K562 (cell line): ENCODE measurements at regions not wholly inside any gene's neighbourhood (a gene's known extent, or its start where the extent isn't known, plus 50 kb on each side); places are given as distances from the start of the nearest gene placed in this dataset.

Source experiments
- ATAC-seq: fragments of 200-7000 bp; cut with Tn5 transposase; 3 replicates; pipeline ENCODE4 v1.9.1; 2020; ENCODE audit warnings: moderate library complexity
- BruUV-seq: library from RNA; stranded (reverse); fragments of 400-500 nt; replicated peaks from 2 replicates; lab custom pipeline; 2021; lab: Mats Ljungman, UMichigan
- CTCF ChIA-PET: fragments of 300-600 bp; formaldehyde crosslinking; extraction: SDS; loops from one replicate; lab custom pipeline; 2021; ENCODE audit warnings: low intra/inter-chr PET ratio; lab: Yijun Ruan, JAX
- POLR2A ChIA-PET: fragments of 300-600, 350-650 bp; sonication (Branson Sonifier 250); formaldehyde crosslinking; extraction: SDS; loops from one replicate; lab custom pipeline; 2021; ENCODE audit warnings: antibody characterized with exemption, inconsistent platforms; lab: Yijun Ruan, JAX
- DNase-seq, 4 experiments: peaks; one replicate each; pipeline versions ENCODE4 v3.0.0 to v3.0.0-alpha.2; 2011 to 2018; ENCODE audit warnings: low spot score in 3 of 4, mixed read lengths in 3 of 4; ENCODE audit errors: extremely low read depth in 1 of 4
- FAIRE-seq: peaks from 2 replicates; lab custom pipeline; 2011; peaks lifted over from hg19 to GRCh38; lab: Jason Lieb, UNC
- H2AFZ ChIP-seq: 2 replicates; pipeline ENCODE4 v1.6.0; 2011; ENCODE audit warnings: low read depth, low read length, control low read depth, inconsistent platforms
- H3K27ac ChIP-seq: fragments of 200-600 bp; 3 replicates; pipeline ENCODE4 v1.8.0; 2011; ENCODE audit warnings: low read depth, mild to moderate bottlenecking, control low read depth, inconsistent platforms, low read length, moderate library complexity, mixed read lengths; ENCODE audit errors: extremely low read depth
- H3K27me3 ChIP-seq, 2 experiments: fragments of 300-600 bp in 1 of 2; 2 replicates in 1 of 2; 3 replicates in 1 of 2; pipeline versions ENCODE4 v1.6.0 to v1.8.0; 2011; ENCODE audit warnings: inconsistent platforms in 2 of 2, low read length in 2 of 2, mild to moderate bottlenecking in 1 of 2, mixed read lengths in 1 of 2, moderate library complexity in 1 of 2; ENCODE audit not compliant: control insufficient read depth in 2 of 2, insufficient read depth in 2 of 2
- H3K36me3 ChIP-seq: fragments of 300-600 bp; 3 replicates; pipeline ENCODE4 v1.8.0; 2011; ENCODE audit warnings: mild to moderate bottlenecking, low read length, inconsistent platforms; ENCODE audit not compliant: control insufficient read depth, insufficient read depth
- H3K4me1 ChIP-seq, 2 experiments: fragments of 200-600 bp in 1 of 2; replicated peaks in 1 of 2; 2 replicates in 1 of 2; 3 replicates in 1 of 2; pipeline versions ENCODE4 v1.5.1 to v1.8.0; 2011; ENCODE audit warnings: inconsistent platforms in 2 of 2, low read length in 2 of 2, mild to moderate bottlenecking in 1 of 2, mixed read lengths in 1 of 2, moderate library complexity in 1 of 2; ENCODE audit not compliant: control insufficient read depth in 2 of 2, insufficient read depth in 2 of 2
- H3K4me2 ChIP-seq: 2 replicates; pipeline ENCODE4 v1.6.1; 2011; ENCODE audit warnings: low read length, control low read depth, inconsistent platforms, mixed read lengths; ENCODE audit not compliant: insufficient read depth
- H3K4me3 ChIP-seq: fragments of 200-600 bp; sonication (generic), shearing (Covaris generic); 2 replicates; pipeline ENCODE4 v1.5.1; 2016; ENCODE audit warnings: control low read depth, inconsistent platforms
- H3K79me2 ChIP-seq: fragments of 200-600 bp; 3 replicates; pipeline ENCODE4 v1.8.0; 2011; ENCODE audit warnings: low read length, inconsistent platforms; ENCODE audit not compliant: control insufficient read depth, insufficient read depth
- H3K9ac ChIP-seq, 2 experiments: 2 replicates each; pipeline versions ENCODE4 v1.6.0 to v1.6.1; 2011; ENCODE audit warnings: low read depth in 2 of 2, low read length in 2 of 2, control low read depth in 1 of 2, inconsistent platforms in 1 of 2, mild to moderate bottlenecking in 1 of 2, mixed read lengths in 1 of 2; ENCODE audit not compliant: insufficient read depth in 1 of 2
- H3K9me1 ChIP-seq: one replicate; pipeline ENCODE4 v1.6.0; 2011; ENCODE audit warnings: inconsistent platforms, mild to moderate bottlenecking, low read length, moderate library complexity; ENCODE audit not compliant: control insufficient read depth, insufficient read depth
- H3K9me3 ChIP-seq: replicated peaks from 2 replicates; pipeline ENCODE4 v1.5.1; 2011; ENCODE audit warnings: low read depth, low read length, inconsistent platforms; ENCODE audit not compliant: control insufficient read depth, insufficient read depth
- H4K20me1 ChIP-seq: replicated peaks from 2 replicates; pipeline ENCODE4 v1.6.1; 2011; ENCODE audit warnings: low read length, inconsistent platforms, mixed read lengths; ENCODE audit not compliant: control insufficient read depth, insufficient read depth
- BRF1 ChIP-seq: IDR thresholded peaks from 3 replicates; pipeline ENCODE4 v1.6.1; 2011; ENCODE audit warnings: borderline replicate concordance, mild to moderate bottlenecking; ENCODE audit not compliant: insufficient read length; ENCODE audit errors: extremely low read depth
- DMBX1 ChIP-seq: fragments of 250-450 bp; sonication (Bioruptor Pico); IDR thresholded peaks from 2 replicates; pipeline ENCODE4 v1.8.0; 2022; ENCODE audit warnings: inconsistent platforms, mild to moderate bottlenecking, moderate library complexity, borderline replicate concordance
- HDAC1 ChIP-seq, 2 experiments: fragments of 450-650 bp; IDR thresholded peaks; 2 replicates each; pipeline ENCODE4 v1.6.1; 2016 to 2017; ENCODE audit warnings: inconsistent platforms in 1 of 2, mild to moderate bottlenecking in 1 of 2, moderate library complexity in 1 of 2
- NFATC3 ChIP-seq: fragments of 450-650 bp; IDR thresholded peaks from 2 replicates; pipeline ENCODE4 v1.6.1; 2017; ENCODE audit warnings: mild to moderate bottlenecking
- POLR2AphosphoS5 ChIP-seq: IDR thresholded peaks from 2 replicates; pipeline ENCODE4 v1.6.1; 2011; ENCODE audit warnings: mild to moderate bottlenecking, low read depth, low read length, moderate library complexity; ENCODE audit not compliant: control insufficient read depth, insufficient read depth
- POU5F1 ChIP-seq: fragments of 150-350 bp; IDR thresholded peaks from 2 replicates; pipeline ENCODE4 v1.6.1; 2014; ENCODE audit warnings: borderline replicate concordance, low read length, low read depth, mild to moderate bottlenecking; ENCODE audit not compliant: partially characterized antibody
- SETDB1 ChIP-seq: IDR thresholded peaks from one replicate; pipeline ENCODE4 v1.6.1; 2012; ENCODE audit warnings: low read length, control low read depth, inconsistent platforms
- SREBF2 ChIP-seq: sonication (generic); formaldehyde crosslinking; IDR thresholded peaks from 2 replicates; pipeline ENCODE4 v1.4.0; 2020; ENCODE audit warnings: mild to moderate bottlenecking, missing genetic modification reagents
- ZNF133 ChIP-seq: fragments of 250-450 bp; sonication (Bioruptor Pico); IDR thresholded peaks from 2 replicates; pipeline ENCODE4 v1.4.0; 2020; ENCODE audit warnings: mild to moderate bottlenecking
- WGBS: fragments of 100-300 bp; shearing (Covaris generic); methylation state at CpG from one replicate; pipeline ENCODE4 v1.1.6; 2016; ENCODE audit warnings: low coverage, mixed read lengths; ENCODE audit not compliant: insufficient coverage; ENCODE audit errors: missing lambda C conversion rate; 5-methylcytosine and 5-hydroxymethylcytosine counted together
- in situ Hi-C: fragments of 300-500 bp; cut with MboI; formaldehyde crosslinking; loops from 4 replicates; pipeline ENCODE4 v1.15.0; 2018; ENCODE audit warnings: inconsistent platforms, mixed read lengths
- intact Hi-C: fragments of 100-400 bp; cut with micrococcal nuclease; formaldehyde crosslinking; loops from 2 replicates; pipeline ENCODE4 v1.14.2; 2022
- TF ChIP-seq, protein P1 (sequence below), 2 experiments: fragments of 450-650 bp; IDR thresholded peaks; 2 replicates each; pipeline ENCODE4 v1.6.1; 2018; ENCODE audit warnings: mild to moderate bottlenecking in 2 of 2, low read depth in 1 of 2; ENCODE audit not compliant: partially characterized antibody in 2 of 2

DNA sequence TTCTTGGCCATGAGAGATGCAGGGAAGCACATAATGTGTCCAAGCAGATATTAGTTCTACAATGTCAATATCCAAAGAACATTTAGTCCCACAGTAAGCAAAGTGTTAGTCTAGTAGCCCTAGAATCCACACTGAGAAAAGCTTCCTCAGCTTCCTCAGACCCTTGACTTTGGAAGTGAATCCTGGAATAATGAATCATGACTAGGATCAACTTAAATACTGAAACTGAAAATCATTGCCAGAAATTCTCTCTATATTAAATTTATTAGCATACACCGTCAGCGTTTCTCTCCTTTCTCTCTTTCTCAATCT, 356.9 kb upstream of the ACVR2A start:
- Histone ChIP-seq H3K4me3 (no peak overlapping the region), H3K4me2 (no peak overlapping the region), H3K79me2 (no peaks in the 10 kb centered on the region), H4K20me1 (no peaks in the 10 kb centered on the region), H3K4me1 (no peaks in the 10 kb centered on the region), H3K9me3 (no peaks in the 10 kb centered on the region), H2AFZ (no peak overlapping the region), H3K27ac (no peak overlapping the region), H3K36me3 (no peaks in the 10 kb centered on the region), H3K9me1 (no peaks in the 10 kb centered on the region), H3K9ac (no peak overlapping the region), H3K27me3 (no peaks in the 10 kb centered on the region)
- in situ Hi-C loops (no loop called here), intact Hi-C loops (no loop called here)
- BruUV-seq: no TSS peak
- FAIRE-seq (no peak), DNase-seq (no peak), ATAC-seq (no peak)
- 0% methylated on average over 2 of the region's 2 CpGs for WGBS
- ChIA-PET POLR2A (no interaction called here), CTCF (no interaction called here)
- TF ChIP-seq NFATC3 (no peak), ZNF133 (CRISPR knock-in tag) (no peak), SETDB1 (no peak), HDAC1 (IDR thresholded peaks at IDR 0.05) (no peak), DMBX1 (CRISPR knock-in tag) (no peak), POLR2AphosphoS5 (no peak), SREBF2 (CRISPR knock-in tag) (no peak), POU5F1 (no peak), BRF1 (no peak)
- TF ChIP-seq, protein P1, sequence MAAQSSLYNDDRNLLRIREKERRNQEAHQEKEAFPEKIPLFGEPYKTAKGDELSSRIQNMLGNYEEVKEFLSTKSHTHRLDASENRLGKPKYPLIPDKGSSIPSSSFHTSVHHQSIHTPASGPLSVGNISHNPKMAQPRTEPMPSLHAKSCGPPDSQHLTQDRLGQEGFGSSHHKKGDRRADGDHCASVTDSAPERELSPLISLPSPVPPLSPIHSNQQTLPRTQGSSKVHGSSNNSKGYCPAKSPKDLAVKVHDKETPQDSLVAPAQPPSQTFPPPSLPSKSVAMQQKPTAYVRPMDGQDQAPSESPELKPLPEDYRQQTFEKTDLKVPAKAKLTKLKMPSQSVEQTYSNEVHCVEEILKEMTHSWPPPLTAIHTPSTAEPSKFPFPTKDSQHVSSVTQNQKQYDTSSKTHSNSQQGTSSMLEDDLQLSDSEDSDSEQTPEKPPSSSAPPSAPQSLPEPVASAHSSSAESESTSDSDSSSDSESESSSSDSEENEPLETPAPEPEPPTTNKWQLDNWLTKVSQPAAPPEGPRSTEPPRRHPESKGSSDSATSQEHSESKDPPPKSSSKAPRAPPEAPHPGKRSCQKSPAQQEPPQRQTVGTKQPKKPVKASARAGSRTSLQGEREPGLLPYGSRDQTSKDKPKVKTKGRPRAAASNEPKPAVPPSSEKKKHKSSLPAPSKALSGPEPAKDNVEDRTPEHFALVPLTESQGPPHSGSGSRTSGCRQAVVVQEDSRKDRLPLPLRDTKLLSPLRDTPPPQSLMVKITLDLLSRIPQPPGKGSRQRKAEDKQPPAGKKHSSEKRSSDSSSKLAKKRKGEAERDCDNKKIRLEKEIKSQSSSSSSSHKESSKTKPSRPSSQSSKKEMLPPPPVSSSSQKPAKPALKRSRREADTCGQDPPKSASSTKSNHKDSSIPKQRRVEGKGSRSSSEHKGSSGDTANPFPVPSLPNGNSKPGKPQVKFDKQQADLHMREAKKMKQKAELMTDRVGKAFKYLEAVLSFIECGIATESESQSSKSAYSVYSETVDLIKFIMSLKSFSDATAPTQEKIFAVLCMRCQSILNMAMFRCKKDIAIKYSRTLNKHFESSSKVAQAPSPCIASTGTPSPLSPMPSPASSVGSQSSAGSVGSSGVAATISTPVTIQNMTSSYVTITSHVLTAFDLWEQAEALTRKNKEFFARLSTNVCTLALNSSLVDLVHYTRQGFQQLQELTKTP (IDR thresholded peaks at IDR 0.05; ENCODE audit: low read depth in 1 of 2, partially characterized antibody in 2 of 2): no peak
